ENCODE measurements at regions not wholly inside any gene's neighbourhood (a gene's known extent, or its start where the extent isn't known, plus 50 kb on each side); places are given as distances from the start of the nearest gene placed in this dataset.
"Not testable (repeated sequence)": the region's sequence is repeated elsewhere in the genome, so short reads cannot be mapped to it uniquely, and the experiment has no call there.

DNA sequence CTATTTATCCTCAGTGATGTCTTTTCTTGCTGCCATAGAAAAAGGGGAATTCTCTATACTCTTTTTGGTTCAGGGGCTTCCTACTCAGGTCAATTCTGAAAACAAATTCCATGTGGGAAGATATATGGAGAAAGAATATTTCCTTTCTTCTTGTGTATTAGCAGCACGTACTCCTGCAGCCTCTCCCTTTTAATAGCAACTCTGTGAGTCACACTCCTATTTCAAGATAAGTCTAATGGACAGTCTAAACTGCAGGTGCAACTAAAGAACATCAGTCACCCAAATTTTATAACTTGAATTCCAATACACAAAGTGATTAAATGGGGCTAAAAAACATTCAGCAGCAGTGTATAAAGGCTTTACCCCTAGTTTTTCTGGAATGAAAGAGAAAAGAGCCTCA is 942.2 kb downstream of the CNTNAP5 start:
- no peak for DNase-seq

DNA sequence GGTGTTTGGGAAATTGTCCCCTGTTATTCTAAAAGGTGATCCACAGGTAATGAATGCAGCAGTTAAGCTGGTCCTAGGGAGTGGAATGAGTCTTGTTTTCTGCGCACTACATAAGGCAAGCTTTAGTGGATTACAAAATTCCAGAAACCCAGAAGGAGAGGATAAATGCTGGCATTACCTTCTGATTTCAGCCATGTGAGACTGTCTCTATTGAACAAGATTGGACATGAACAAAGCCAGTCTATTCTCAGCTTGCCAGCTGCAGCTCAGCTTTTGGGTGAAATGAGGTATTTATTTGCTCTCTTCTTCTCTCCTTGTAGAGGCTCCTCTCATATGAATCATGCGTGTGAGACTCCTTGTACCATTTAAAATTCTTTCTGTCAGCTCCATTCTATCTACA is 944.9 kb downstream of the CNTNAP5 start:
- no peak for DNase-seq

DNA sequence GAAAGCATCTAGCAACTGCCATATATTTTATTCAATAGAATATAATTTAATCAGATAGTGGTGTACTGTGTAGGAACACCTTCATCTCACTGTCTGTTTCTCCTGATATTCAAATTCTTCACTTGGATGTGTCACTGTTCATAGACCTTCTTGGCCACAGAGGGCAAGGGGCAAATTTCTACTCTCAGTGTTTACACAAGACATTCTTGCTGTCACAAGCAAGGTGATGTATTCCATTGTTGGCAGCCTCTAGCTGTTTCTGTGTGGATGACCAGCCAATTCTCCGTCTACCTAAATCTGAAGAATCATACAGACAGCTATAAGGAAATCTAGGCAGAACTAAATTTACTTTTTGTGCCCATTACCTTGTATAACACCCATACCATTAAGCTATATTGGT is 948.3 kb downstream of the CNTNAP5 start:
- peak; percentile 0 for DNase-seq

DNA sequence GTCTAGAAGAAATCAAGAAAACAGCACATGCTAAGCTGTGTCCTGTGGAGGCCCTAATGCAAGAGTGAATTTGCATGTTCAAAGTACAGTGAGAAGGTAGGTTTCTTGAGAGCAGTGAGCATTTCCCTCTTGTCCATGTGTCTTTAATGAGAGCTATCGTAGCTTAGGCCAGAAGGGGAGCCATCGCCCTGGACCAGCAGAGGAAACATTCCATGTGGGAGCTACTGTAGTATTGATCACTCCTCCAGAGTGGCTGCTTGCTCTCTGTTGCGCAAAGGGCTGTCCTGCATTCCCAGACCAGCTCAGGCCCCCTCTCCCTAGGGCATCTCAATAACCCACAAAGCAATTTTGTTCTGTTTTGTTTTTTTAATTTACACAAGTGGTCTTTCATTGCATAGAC is 950.1 kb downstream of the CNTNAP5 start:
- no peak for DNase-seq

DNA sequence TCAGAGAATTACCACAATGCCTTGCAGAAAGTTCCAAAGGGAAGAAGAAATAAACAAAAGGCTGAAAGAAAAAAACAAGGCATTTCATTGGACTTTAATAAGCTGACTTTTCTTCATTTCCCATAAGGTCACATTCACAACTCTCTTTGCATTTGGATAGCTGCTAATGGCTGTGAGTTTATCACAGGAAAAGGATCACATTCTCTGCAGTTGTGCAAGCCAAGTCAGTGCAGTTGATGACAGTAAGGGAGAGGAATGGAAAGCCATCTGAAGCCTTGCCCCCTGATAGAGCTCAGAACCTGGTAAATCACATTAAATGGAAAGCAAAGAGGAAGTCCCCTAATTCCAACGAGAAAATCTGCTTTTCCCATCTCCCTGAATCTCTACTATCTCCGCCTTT is 950.6 kb downstream of the CNTNAP5 start:
- no peak for DNase-seq

DNA sequence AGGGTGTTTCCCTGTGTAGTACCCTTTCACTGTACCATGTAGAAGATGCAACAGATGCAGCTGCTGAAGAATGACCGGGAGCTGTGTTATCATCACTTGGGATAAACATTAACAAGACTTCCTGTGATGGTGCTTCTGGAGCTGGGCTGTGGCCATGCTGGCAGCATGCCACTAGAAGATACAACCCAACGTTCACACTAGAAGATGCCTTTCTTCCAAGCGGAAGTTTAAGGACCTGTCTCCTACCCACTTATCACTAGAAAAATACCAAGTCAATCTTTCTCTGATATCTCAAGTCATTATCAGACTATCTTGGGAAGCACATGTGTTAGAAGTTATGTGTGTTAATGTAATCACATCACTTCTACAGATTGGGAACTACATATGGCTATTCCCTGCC is 953.5 kb downstream of the CNTNAP5 start:
- no peak for DNase-seq

DNA sequence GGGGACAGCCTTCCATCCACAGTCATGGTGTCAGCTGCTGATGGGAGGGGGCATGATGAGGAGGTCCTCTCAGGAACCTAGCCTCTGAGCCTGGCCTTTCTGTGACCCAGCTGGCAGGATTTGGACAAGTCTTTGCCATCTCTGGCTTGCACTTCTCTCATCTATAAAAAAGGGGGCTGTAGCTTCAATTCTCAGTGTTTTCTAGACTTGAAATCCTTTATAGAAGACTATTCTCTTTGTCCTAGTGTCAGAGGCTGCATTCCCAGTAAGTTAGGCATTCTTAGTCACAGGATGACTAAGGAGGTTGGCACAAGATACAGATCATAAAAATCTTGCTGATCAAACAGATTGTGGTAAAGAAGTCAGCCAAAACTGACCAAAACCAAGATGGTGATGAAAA is 958.5 kb downstream of the CNTNAP5 start:
- DNase-seq = peak; percentile 54

DNA sequence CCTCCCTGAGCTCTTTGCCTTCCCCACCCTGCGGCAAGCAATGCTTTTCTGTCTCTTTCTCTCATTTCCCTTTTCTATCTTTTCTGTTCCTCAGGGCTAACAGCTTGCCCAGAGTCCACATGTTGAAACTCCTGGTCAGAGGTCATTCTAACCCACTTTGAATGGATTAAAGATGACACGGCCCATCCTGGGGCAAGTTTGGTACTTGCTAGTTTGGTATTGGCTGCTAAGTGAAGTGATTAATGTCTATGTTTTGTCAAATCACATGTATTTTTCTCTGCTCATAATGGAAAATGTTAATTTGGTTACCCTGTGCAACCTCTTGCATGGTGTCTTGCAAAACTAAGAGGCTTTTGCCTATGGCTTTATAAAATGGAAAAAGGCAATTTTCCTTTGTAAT is 960.2 kb downstream of the CNTNAP5 start:
- DNase-seq = no peak

DNA sequence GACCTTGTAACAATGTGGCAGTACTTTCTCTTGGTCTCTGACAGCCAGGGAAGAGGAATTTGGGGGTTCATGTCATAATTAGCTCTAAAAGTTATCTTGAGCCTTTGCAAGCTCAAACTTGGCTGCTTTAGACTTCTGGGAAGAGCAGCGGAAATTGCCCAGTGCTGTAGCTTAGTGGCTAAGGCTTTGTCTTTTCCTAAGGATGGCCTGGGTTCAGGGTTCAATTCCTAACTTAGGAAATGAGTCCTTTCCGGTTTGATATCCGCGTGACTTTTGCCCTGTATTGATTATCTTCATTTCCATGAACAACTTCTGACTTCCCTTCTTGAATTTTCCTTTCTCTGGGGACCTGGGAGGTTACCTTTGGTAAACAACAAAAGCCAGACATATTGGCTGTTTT is 961.0 kb downstream of the CNTNAP5 start:
- no peak for DNase-seq

DNA sequence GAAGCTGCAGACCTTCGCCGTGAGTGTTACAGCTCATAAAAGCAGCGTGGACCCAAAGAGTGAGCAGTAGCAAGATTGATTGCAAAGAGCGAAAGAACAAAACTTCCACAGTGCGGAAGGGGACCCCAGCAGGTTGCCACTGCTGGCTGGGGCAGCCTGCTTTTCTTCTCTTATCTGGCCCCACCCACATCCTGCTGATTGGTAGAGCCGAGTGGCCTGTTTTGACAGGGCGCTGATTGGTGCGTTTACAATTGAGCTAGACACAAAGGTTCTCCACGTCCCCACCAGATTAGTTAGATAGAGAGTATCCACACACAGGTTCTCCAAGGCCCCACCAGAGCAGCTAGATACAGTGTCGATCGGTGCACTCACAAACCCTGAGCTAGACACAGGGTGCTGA is 961.8 kb downstream of the CNTNAP5 start:
- not testable (repeated sequence) for DNase-seq

DNA sequence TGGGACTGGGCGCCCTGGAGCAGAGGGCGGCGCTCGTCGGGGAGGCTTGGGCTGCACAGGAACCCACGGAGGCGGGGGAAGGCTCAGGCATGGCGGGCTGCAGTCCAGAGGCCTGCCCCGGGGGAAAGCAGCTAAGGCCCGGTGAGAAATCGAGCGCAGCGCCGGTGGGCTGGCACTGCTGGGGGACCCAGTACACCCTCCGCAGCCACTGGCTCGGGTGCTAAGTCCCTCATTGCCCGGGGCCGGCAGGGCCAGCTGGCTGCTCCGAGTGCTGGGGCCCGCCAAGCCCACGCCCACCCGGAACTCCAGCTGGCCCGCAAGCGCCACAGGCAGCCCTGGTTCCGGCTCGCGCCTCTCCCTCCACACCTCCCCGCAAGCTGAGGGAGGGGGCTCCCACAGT is 962.3 kb downstream of the CNTNAP5 start:
- not testable (repeated sequence) for DNase-seq

DNA sequence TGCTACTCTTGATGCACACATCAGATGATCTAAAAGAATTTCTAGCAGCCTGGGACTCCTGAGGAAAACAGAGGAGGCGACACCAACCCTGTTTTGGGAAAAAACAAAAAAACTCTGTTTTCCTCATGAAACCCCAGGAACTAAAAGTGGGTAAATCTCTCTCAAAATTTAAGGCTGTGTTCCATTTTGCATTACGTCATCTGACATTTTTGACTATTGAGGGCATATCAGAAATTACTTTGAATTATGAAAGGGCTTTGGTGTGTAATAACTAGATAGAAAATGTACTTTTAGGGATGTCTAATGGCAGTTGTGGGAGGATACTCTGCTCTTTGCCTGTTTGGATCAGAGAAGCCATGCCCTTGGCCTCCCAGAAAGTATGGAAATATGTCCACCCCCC is 963.0 kb downstream of the CNTNAP5 start:
- no peak for DNase-seq

DNA sequence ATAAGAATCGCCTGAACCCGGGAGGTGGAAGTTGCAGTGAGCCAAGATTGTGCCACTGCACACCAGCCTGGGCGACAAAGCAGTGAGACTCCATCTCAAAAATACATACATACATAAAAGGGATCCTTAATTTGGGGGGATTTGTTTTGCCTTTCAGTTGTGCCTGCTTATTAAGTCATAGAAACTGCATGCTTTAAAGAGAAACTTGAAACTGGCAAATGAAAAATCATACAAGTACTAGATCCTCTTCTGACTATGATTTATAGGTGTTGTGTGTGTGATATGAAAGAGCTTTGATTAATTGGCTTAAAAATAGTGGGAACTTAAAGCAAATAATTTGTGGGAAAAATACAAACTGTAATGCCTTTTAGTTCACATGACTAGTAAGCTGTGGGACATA is 963.7 kb downstream of the CNTNAP5 start:
- no peak for DNase-seq

DNA sequence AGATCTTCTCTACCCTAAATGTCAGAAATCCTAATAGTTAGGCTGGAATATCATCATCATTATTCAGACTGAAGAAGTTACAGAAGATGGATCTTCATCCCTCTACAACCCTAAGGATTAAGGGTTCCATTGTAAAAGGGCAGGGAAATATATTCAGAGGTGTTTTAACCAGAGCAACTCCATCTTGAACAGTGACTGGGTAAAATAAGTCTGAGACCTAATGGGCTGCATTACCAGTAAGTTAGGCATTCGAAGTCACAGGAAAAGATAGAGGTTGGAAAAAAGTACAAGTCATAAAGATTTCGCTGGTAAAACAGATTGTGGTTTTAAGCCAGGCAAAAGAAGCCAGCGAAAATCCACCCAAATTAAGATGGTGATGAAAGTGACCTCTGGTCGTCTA is 968.7 kb downstream of the CNTNAP5 start:
- no peak for DNase-seq

DNA sequence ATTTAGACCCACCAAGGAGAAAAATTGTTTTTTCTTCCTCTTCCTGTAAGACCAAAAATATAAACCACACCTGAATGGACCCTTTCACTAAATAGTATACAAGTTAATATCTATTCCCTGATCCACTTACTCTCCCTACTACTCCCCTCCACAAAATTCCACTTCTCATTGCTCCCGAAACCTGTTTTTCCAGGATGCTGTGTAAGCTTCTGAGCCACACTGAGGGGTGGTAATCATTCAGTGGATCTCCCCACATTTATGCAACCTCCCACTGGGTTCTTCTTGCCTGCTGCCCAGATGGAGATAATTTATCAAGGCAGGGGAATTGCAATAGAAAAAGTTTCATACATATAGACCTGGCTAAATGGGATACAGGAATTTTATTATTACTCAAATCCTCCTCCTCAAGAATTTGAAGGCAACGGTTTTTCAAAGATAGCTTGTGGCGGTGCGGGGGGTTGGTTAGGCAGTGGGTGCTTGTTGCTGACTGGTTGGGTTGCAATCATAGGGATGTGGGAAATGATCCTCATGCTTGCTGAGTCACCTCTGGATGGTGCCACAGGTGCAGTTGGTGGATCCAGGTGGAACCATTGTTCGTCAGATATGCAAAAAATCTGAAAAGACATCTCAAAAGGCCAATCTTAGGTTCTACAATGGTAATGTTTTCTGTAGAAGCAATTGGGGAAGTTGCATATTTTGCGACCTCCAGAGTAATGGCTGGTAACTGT is 970.3 kb downstream of the CNTNAP5 start:
- no peak for DNase-seq

DNA sequence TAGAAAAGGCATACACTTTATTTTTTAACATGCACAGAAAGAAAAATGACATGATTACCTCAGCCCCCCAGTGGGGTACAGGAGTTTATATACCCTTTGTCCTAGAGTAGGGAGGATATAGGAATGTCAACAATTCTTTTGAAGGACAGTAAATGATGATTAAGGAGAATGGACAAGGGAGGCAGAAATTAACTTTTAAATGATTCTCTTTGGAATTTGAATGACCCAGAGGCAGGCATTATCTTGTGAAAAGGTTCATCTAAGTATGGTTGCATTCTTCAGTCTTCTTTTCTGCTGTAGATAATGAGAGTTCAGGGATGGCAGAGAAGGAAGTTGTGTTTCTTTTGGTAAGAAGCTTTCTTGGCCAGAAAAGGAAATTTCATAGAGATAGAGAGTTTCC is 971.3 kb downstream of the CNTNAP5 start:
- no peak for DNase-seq

DNA sequence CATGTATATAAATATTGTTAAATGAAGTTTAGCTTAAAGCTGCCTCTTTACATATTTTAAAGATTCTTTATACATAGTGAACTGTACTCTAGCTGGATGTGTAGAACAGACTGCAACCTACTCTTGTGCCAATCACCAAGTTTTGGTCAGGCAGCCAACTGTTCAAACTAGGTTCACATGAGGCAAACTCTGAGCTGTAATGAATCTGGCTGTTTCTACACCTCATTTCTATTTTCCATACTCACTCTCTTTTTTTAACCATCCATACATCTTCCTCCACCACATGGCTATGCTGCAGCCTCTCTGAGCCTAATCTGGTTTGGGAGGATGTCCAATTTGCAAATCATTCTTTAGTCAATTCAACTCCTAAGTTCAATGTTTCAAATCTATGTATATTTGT is 974.8 kb downstream of the CNTNAP5 start:
- DNase-seq = no peak

DNA sequence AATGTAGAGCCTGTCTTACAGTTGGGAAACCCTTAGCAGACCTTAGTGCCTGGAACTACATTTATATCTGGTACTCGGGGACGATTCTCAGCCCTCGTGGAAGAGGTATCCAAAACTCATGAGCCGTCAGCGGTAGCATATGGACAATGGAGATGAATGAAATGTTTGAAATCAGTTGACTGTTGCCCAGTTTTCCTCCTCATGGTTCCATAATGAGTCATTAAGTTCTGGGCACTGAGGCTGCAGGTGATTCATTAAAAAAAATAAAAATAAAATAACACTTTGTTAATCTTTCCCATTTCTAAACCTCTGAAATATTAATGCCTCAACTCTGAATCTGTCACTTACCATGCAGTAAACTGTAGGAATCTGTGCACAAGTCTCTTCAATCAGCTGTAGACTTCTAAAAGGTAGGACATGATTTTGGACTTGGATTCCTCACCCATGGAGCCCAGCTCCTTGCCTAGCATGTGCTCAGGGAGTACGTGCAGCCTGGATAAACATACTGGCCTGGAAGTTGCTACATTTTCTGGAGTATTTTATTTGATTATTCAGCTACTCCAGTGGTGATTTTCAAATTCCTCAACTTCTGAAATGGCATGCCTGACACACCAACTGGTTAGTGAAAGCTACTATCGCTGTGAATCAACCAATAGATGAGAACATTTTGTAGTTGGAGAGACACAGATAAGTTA is 979.2 kb downstream of the CNTNAP5 start:
- DNase-seq = no peak

DNA sequence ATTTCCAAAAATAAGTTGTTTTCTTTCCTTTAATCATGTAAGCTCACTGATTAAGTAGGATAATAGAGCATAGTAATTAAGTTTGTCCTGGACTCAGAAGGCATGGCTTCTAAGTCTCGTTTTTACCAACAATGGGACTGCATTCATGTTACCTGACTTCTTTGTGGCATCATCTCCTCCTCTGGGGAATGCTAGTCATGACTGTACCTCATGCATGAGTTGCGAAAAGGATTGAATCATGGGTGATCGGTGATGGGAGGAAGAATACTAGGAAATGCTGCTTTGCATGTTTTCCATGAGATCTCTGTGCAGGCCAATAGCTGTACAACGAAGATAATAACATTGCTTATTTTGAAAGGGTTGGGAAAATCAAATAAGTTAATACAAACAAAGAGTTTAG is 981.6 kb downstream of the CNTNAP5 start:
- no peak for DNase-seq

DNA sequence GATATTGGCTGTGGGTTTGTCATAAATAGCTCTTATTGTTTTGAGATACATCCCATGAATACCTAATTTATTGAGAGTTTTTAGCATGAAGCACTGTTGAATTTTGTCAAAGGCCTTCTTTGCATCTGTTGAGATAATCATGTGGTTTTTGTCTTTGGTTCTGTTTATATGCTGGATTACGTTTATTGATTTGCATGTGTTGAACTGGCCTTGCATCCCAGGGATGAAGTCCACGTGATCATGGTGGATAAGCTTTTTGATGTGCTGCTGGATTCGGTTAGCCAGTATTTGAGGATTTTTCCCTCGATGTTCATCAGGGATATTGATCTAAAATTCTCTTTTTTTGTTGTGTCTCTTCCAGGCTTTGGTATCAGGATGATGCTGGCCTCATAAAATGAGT is 1003.6 kb downstream of the CNTNAP5 start:
- not testable (repeated sequence) for DNase-seq

DNA sequence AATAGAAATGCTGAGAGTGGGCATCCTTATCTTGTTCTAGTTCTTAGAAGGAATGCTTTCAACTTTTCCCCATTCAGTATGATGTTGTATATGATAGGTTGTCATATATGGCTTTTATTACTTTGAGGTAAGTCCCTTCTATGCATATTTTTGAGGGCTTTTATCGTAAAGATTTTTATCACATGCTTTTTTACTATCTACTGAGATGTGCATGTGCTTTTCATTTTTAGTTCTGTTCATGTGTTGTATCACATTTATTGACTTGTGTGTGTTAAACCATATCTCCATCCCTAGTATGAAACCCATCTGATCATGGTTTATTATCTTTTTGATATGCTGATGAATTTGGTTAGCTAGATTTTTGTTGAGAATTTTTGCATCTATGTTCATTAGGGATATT is 1008.8 kb downstream of the CNTNAP5 start:
- DNase-seq = no peak

DNA sequence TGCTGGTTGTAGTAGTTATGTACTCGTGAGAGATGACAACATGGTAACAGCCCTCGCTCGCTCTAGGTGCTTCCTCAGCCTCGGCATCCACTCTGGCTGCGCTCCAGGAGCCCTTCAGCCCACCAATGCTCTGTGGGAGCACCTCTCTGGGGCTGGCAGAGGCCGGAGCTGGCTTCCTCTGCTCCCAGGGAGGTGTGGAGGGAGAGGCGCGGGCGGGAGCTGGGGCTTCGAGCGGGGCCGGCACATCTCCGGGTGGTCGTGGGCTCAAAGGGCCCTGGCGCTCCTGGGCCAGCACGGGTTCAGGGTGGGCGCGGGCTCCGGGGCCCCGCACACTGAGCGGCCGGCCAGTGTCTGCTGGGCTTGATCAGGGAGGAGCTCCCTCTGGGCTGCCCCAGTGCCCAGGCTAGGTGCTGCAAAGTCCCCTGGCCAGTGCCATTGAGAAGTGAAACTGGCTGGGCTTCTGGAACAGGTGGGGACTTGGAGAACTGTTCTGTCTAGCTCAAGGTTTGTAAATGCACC is 1012.1 kb downstream of the CNTNAP5 start:
- DNase-seq = no peak

DNA sequence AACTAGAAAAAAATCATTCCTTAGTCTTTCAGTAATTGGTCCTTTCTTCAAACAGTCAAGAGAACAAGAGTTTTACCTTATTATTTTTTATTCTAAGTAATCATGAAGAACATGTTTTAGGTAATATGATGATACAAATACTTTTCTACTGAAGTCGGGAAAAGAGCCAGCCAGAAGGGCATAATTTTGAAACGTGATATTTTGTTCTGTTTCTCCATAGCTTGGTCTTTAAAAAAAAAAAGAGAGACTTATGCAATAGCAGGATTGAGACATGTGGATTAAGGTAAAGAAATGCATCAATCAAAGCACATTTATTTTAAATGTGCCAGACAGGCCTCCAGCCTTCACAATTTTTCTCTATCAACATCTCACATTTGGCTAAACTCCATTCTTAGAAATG is 1016.8 kb downstream of the CNTNAP5 start:
- no peak for DNase-seq

DNA sequence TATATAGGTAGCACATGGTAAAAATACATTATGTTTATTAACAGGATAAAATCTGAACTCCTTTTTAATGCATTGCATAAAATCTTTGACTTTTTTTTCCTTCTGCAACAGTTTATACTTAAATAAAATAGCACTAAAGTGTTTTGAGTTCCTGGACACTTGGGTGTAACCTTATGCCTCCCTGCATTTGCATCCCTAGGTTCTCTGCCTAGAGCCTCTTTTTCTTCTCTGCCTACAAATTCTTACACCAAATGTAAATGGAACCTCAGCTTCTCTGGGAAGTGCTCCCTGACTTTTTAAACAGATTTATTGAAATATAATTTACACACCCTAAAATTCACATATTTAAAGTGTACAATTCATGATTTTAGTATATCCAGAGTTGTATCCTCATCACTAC is 1017.6 kb downstream of the CNTNAP5 start:
- no peak for DNase-seq
